ENCODE measurements at regions not wholly inside any gene's neighbourhood (a gene's known extent, or its start where the extent isn't known, plus 50 kb on each side); places are given as distances from the start of the nearest gene placed in this dataset.

DNA sequence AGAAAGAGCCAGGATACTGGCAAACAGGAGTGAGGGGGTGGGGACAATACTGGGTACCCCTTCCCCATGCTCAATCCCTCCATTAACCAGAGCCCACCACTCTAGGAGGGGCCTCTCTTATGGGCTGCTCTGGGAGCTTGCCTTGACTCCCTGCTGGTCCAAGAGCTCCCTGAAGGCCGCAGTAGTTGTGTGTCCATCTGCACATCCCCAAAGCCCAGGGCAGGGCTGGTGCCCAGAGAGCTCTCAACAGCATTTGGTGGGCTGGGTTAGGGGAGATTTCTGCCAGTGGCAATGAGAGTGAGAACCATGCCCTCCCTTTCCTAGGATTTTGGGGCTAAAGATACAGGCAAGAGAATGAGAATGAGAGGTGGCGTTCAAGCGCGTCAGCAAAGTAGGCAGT, 230.6 kb upstream of the PMEPA1 start:
- H3K4me2 ChIP-seq (ENCODE audit: control insufficient read depth, insufficient read depth): no peak overlapping the region
- ChIA-PET CTCF (no interaction called here), SMC1A (ENCODE audit: uncharacterized antibody, unreplicated experiment) (no interaction called here), RAD21 (ENCODE audit: unreplicated experiment) (no interaction called here), POLR2A (no interaction called here)
- no peaks in the 10 kb centered on the region for H4K20me1 ChIP-seq (ENCODE audit: control insufficient read depth, insufficient read depth)
- H3K36me3 ChIP-seq (ENCODE audit: control insufficient read depth in 2 of 2, insufficient read depth in 2 of 2, low read length in 1 of 2): no peaks in the 10 kb centered on the region
- H3K79me2 ChIP-seq (ENCODE audit: control insufficient read depth, insufficient read depth, low read length): no peaks in the 10 kb centered on the region
- no peak overlapping the region for H3K4me3 ChIP-seq
- H3K27me3 ChIP-seq (replicated peaks in 1 of 2; ENCODE audit: control insufficient read depth in 2 of 2, insufficient read depth in 2 of 2, low read length in 1 of 2): no peaks in the 10 kb centered on the region
- no peaks in the 10 kb centered on the region for H3K4me1 ChIP-seq (ENCODE audit: control insufficient read depth, insufficient read depth, low read length)
- in situ Hi-C loops (cut with MboI): no loop called here
- no peak for ATAC-seq
- WGBS (ENCODE audit: insufficient coverage, insufficient replicate concordance, low lambda C conversion rate, missing lambda C conversion rate): 94% methylated on average over 4 of the region's 4 CpGs
- FAIRE-seq: no peak
- H3K9ac ChIP-seq (ENCODE audit: control insufficient read depth, insufficient read depth, low read length): no peak overlapping the region
- no peak for DNase-seq (ENCODE audit: low read depth, low spot score)
- intact Hi-C loops (cut with micrococcal nuclease; ENCODE audit: unreplicated experiment): no loop called here
- no peak overlapping the region for H3K27ac ChIP-seq (ENCODE audit: control insufficient read depth, insufficient read depth)
- BruUV-seq (replicated peaks): no TSS peak
- H3K9me3 ChIP-seq (replicated peaks; ENCODE audit: control insufficient read depth, insufficient read depth, low read length): no peaks in the 10 kb centered on the region
- TF ChIP-seq MTA3 (IDR thresholded peaks at IDR 0.05; ENCODE audit: borderline replicate concordance, low read length): no peak
- no peak for TF ChIP-seq CREB1 (IDR thresholded peaks at IDR 0.05; ENCODE audit: low read depth)
- no peak for TF ChIP-seq NR2C1 (IDR thresholded peaks at IDR 0.05)
- no peak for TF ChIP-seq NR2F1 (conservative IDR thresholded peaks at IDR 0.05)
- TF ChIP-seq, protein P1, sequence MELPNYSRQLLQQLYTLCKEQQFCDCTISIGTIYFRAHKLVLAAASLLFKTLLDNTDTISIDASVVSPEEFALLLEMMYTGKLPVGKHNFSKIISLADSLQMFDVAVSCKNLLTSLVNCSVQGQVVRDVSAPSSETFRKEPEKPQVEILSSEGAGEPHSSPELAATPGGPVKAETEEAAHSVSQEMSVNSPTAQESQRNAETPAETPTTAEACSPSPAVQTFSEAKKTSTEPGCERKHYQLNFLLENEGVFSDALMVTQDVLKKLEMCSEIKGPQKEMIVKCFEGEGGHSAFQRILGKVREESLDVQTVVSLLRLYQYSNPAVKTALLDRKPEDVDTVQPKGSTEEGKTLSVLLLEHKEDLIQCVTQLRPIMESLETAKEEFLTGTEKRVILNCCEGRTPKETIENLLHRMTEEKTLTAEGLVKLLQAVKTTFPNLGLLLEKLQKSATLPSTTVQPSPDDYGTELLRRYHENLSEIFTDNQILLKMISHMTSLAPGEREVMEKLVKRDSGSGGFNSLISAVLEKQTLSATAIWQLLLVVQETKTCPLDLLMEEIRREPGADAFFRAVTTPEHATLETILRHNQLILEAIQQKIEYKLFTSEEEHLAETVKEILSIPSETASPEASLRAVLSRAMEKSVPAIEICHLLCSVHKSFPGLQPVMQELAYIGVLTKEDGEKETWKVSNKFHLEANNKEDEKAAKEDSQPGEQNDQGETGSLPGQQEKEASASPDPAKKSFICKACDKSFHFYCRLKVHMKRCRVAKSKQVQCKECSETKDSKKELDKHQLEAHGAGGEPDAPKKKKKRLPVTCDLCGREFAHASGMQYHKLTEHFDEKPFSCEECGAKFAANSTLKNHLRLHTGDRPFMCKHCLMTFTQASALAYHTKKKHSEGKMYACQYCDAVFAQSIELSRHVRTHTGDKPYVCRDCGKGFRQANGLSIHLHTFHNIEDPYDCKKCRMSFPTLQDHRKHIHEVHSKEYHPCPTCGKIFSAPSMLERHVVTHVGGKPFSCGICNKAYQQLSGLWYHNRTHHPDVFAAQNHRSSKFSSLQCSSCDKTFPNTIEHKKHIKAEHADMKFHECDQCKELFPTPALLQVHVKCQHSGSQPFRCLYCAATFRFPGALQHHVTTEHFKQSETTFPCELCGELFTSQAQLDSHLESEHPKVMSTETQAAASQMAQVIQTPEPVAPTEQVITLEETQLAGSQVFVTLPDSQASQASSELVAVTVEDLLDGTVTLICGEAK (IDR thresholded peaks at IDR 0.05; ENCODE audit: borderline replicate concordance): no peak
- TF ChIP-seq POLR2A (IDR thresholded peaks at IDR 0.05; ENCODE audit: low read depth, low read length): no peak
- TF ChIP-seq, protein P2, sequence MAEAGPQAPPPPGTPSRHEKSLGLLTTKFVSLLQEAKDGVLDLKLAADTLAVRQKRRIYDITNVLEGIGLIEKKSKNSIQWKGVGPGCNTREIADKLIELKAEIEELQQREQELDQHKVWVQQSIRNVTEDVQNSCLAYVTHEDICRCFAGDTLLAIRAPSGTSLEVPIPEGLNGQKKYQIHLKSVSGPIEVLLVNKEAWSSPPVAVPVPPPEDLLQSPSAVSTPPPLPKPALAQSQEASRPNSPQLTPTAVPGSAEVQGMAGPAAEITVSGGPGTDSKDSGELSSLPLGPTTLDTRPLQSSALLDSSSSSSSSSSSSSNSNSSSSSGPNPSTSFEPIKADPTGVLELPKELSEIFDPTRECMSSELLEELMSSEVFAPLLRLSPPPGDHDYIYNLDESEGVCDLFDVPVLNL (IDR thresholded peaks at IDR 0.05; ENCODE audit: low read depth, low read length): no peak
- no peak for TF ChIP-seq JUNB (IDR thresholded peaks at IDR 0.05)
- no peak for TF ChIP-seq NFXL1 (IDR thresholded peaks at IDR 0.05; ENCODE audit: borderline replicate concordance)
- TF ChIP-seq NFYB (IDR thresholded peaks at IDR 0.05; ENCODE audit: insufficient read depth, low read depth, low read length): no peak
- TF ChIP-seq, protein P3, sequence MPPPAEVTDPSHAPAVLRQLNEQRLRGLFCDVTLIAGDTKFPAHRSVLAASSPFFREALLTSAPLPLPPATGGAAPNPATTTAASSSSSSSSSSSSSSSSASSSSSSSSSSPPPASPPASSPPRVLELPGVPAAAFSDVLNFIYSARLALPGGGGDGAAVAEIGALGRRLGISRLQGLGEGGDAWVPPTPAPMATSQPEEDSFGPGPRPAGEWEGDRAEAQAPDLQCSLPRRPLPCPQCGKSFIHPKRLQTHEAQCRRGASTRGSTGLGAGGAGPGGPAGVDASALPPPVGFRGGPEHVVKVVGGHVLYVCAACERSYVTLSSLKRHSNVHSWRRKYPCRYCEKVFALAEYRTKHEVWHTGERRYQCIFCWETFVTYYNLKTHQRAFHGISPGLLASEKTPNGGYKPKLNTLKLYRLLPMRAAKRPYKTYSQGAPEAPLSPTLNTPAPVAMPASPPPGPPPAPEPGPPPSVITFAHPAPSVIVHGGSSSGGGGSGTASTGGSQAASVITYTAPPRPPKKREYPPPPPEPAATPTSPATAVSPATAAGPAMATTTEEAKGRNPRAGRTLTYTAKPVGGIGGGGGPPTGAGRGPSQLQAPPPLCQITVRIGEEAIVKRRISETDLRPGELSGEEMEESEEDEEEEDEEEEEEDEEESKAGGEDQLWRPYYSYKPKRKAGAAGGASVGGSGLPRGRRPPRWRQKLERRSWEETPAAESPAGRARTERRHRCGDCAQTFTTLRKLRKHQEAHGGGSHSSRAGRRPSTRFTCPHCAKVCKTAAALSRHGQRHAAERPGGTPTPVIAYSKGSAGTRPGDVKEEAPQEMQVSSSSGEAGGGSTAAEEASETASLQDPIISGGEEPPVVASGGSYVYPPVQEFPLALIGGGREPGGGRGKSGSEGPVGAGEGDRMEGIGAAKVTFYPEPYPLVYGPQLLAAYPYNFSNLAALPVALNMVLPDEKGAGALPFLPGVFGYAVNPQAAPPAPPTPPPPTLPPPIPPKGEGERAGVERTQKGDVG (CRISPR knock-in tag; IDR thresholded peaks at IDR 0.05): no peak
- no peak for TF ChIP-seq TCF7 (IDR thresholded peaks at IDR 0.05; ENCODE audit: borderline replicate concordance)
- TF ChIP-seq ESRRA (IDR thresholded peaks at IDR 0.05; ENCODE audit: low read length): no peak
- H2AFZ ChIP-seq (ENCODE audit: control insufficient read depth, low read depth, low read length): no peak overlapping the region

All from GM12878 (cell line).